ENCODE measurements at regions not wholly inside any gene's neighbourhood (a gene's known extent, or its start where the extent isn't known, plus 50 kb on each side); places are given as distances from the start of the nearest gene placed in this dataset.

- H3K4me1 Mint-ChIP-seq = no peaks in the 10 kb centered on the region
- TF ChIP-seq PRDM15 (CRISPR knock-in tag; IDR thresholded peaks at IDR 0.05) (no peak), USF1 (CRISPR knock-in tag; IDR thresholded peaks at IDR 0.05) (no peak), ATF3 (CRISPR knock-in tag; conservative IDR thresholded peaks at IDR 0.05) (no peak), TEAD1 (CRISPR knock-in tag; IDR thresholded peaks at IDR 0.05) (no peak), PREB (CRISPR knock-in tag; IDR thresholded peaks at IDR 0.05; ENCODE audit: borderline replicate concordance) (no peak), IRF1 (CRISPR knock-in tag; IDR thresholded peaks at IDR 0.05) (no peak), FOXJ3 (CRISPR knock-in tag; IDR thresholded peaks at IDR 0.05; ENCODE audit: borderline replicate concordance) (no peak), MXD4 (CRISPR knock-in tag; IDR thresholded peaks at IDR 0.05; ENCODE audit: borderline replicate concordance) (no peak), CREM (CRISPR knock-in tag; IDR thresholded peaks at IDR 0.05) (no peak), OVOL2 (CRISPR knock-in tag; IDR thresholded peaks at IDR 0.05; ENCODE audit: borderline replicate concordance) (no peak), HMGXB4 (CRISPR knock-in tag; IDR thresholded peaks at IDR 0.05) (no peak), CDX4 (CRISPR knock-in tag; IDR thresholded peaks at IDR 0.05; ENCODE audit: borderline replicate concordance) (no peak)
- H3K4me3 Mint-ChIP-seq = no peak overlapping the region
- peaks cover 17% of the 10 kb centered on the region for H3K9me3 Mint-ChIP-seq
- no peaks in the 10 kb centered on the region; the same call in 1 of the 2 replicates for H3K27me3 Mint-ChIP-seq (ENCODE audit: low read depth)
- CTCF ChIA-PET = interaction anchor here (1.4 kb wide), 1 partner anchor 20 kb away, joined by 4 read pairs; no protein-coding TSS in a partner anchor
- no peak overlapping the region for H3K27ac Mint-ChIP-seq
- peaks cover 6% of the 10 kb centered on the region for H3K36me3 Mint-ChIP-seq
- POLR2A ChIA-PET = no interaction called here
- DNase-seq (ENCODE audit: low spot score) = no peak
- ATAC-seq = no peak
Observed at GRCh38 chr10:61170594-61170993, 226.6 kb upstream of the RHOBTB1 start.

GRCh38 chr10:61169294-61169693, 225.3 kb upstream of the RHOBTB1 start:
- peaks cover 17% of the 10 kb centered on the region for H3K9me3 Mint-ChIP-seq
- no peak for TF ChIP-seq ZNF281 (CRISPR knock-in tag; IDR thresholded peaks at IDR 0.05)
- no peak for TF ChIP-seq JUN (CRISPR knock-in tag; IDR thresholded peaks at IDR 0.05)
- TF ChIP-seq TCF7 (CRISPR knock-in tag; IDR thresholded peaks at IDR 0.05; ENCODE audit: low read depth) = no peak
- no peak for TF ChIP-seq ZBTB21 (CRISPR knock-in tag; IDR thresholded peaks at IDR 0.05; ENCODE audit: borderline replicate concordance)
- TF ChIP-seq FOXP1 (CRISPR knock-in tag; IDR thresholded peaks at IDR 0.05; ENCODE audit: borderline replicate concordance) = no peak
- no peak for TF ChIP-seq ZNF425 (CRISPR knock-in tag; conservative IDR thresholded peaks at IDR 0.05)

More at GRCh38 chr10:61169294-61169693, 225.3 kb upstream of the RHOBTB1 start:
- ChIA-PET POLR2A (no interaction called here), CTCF (interaction anchor here (1.4 kb wide), 1 partner anchor 21 kb away, joined by 4 read pairs; no protein-coding TSS in a partner anchor)
- Mint-ChIP-seq H3K4me3 (no peak overlapping the region), H3K27me3 (ENCODE audit: low read depth) (no peaks in the 10 kb centered on the region; the same call in 1 of the 2 replicates), H3K36me3 (peaks cover 6% of the 10 kb centered on the region), H3K27ac (no peak overlapping the region), H3K4me1 (no peaks in the 10 kb centered on the region)
- DNase-seq (ENCODE audit: low spot score) (no peak), ATAC-seq (no peak)
